ENCODE measurements at regions not wholly inside any gene's neighbourhood (a gene's known extent, or its start where the extent isn't known, plus 50 kb on each side); places are given as distances from the start of the nearest gene placed in this dataset.

DNA sequence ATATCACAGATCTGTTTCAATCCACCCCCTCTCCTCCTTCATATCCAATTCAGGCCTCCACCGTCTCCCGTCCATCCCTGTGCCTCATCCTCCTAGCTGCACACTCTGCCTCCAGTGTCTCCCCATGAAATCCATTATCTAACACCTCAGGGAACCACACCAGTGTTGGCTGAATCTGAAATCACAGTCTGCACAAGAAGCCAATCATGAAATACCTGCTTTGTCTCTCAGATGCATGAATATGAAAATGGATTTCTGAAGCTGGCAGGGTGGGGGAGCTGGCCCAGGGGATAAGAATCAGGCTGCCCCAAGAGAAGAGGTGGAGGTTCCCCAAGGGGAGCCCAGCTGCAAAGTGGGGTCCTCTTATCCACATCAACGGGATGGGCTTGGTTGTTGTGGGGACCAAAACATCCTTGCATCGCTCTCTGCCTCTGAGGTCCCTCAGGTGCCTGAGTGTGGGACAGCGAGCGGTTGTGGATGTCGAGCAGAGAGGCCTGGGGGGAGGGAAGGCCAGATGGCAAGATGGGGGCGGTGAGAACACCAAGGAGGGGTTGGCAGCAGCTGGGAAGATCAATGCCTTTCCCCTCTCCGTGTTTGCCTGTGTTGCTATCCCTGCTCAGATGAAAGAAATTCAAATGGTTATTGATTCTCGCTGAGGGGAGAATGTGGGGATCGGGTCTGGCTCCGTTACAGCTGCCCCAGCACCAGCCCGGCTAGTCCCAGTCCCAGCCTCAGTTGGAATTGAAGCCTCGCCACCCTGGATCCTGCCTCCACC lies 237.3 kb upstream of the POU3F1 start:
- no peak for DNase-seq

DNA sequence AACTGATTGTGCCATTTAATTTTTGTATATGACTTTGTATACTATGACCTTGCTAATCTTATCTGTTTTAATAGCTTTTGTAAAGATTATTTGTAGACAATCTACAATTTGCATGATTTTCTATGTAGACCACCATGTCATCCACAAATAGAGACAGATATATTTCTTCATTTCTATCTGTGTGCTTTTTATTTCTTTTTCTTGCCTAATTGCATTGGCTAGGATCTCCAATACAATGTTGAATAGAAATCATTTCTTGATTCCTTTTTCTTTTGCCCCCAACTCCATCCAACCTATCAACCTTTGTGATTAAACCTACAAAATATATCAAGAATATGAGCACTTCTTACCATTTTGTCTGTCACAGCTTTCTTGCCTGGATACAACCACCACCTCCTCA lies 232.6 kb upstream of the POU3F1 start:
- DNase-seq, result no peak

DNA sequence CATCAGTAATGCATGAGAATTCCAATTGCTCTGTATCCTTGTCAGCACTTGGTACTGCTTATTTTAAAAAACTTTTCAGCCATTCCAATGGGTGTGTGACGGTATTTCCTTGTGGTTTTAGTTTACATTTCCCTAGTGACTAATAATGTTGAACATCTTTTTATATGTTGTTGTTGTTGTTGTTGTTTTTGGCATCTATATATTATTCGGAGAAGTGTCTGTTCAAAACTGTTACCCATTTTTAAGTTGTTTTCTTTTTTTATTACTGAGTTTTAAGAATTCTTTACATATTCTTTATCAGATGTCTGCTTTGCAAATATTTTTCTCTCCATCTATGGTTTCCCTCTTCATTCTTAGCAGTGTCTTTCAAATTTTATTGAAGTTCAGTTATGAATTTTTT lies 231.1 kb upstream of the POU3F1 start:
- no peak for DNase-seq

DNA sequence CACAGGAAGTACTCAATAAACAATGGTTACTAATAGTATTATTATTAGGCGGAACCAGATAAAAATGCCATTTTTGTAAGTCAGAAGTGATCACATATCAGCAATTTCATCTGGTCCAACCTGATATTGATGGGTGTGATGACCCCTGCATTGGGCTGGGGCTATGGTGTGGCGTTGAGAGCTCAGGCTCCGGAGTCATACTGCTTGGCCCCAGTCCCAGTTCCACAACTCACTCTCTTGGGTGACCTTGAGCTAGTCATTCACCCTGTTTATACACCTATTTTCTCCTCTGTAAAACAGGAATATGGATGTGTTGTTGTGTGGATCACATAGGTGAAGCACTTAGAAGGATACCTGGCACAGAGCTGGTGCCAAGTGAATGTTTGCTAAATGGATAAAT lies 229.4 kb upstream of the POU3F1 start:
- DNase-seq, result no peak

DNA sequence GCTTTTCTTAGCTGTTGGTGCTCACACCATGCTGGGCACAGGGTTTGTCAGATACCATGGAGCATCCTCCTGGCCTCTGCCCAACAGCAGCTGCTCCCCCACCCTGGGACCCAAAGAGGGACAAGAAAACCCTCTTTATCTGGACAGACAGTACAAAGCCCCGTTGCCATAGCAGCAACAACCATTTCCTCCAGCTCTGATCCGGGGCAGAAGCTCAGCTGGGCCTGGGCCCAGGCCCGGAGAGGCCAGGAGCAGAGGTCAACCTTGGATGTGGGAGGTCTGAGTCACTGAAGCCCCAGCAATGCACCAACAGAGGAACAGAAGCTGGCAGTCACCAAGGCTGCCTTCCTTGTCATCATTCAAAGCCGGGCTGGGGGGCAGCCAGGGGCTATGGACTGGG lies 228.4 kb upstream of the POU3F1 start:
- no peak for DNase-seq

DNA sequence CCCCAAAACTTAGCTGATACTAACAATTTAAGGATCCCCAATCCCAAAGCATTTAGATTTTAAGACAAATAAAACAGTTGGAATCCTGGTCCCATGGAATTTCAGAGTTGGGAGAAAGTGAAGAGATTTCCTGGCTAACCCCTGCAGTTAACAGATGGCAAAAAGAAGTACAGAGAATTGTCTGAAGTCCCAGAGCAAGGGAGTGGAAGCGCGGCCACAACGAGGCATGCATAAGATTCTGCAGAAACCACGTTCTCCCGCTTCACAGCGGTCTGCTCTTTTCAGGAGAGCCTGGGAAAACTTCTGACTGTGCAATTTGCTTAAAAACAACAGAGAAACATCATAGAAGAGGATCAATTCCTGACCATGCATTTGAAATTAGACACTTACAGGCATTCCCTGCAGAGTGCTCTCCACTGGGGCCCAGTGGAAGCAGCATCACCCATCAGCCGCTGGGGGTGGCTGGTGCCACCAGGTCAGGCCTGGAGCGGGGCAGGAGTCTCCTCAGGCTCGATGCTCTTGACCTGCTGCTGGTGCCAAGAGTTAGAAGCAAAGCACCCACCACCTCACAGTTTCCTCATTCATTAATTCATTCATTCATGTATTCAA lies 226.7 kb upstream of the POU3F1 start:
- no peak for DNase-seq

DNA sequence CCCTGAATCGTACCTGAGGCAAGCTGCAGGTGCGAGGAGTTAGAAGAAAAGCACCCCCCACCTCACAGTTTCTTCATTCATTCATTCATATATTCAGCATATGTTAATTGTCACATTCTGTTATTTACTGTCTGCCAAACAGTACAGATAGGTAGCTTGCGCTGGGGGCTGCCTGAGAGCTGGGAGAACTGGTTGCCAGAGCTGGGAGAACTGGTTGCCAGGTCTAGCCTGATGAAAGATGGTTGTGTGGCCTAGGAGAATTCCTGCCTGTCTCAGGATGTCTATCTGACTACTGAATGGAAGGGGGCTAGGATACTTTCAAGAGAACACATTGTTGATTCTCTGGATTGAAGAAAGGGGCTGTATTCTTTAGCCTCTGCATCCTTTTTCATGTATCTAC lies 225.9 kb upstream of the POU3F1 start:
- no peak for DNase-seq

DNA sequence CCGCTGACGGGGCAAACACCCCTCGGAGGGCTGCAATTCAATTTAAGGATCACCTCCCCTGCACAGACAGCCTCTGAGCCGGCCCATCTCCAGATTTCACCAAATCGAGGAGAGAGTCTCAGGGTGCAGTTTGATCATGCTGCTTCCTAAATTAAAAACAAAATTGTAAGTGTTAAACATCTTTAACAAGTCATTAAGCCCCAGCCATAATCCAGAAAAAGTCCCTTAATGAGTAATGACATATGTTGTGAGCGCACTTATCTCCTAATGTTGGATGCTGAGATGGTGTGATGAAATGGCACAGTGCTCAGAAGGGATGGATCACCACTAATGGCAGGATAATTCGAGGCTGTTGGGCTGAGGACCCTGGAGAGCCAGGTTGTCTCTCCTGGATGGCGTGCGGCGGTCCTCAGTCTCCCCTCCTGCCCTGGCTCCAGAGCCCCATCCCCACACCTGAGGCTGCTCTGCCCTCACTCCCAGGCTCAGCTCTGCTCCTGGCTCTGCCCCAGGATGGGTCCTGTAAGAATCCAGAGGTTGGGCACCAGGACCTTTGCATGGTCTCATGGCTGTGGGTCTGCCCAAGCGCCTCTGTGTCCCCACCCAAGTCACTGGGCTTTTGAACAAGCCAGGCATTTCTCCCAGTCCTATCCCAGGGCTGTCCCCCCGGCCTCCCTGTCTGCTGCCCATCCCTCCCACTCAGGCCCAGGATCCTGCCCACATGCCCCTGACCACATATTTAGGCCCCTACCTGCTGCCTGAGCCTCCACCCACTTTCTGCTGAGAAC lies 224.4 kb upstream of the POU3F1 start:
- DNase-seq, result no peak

DNA sequence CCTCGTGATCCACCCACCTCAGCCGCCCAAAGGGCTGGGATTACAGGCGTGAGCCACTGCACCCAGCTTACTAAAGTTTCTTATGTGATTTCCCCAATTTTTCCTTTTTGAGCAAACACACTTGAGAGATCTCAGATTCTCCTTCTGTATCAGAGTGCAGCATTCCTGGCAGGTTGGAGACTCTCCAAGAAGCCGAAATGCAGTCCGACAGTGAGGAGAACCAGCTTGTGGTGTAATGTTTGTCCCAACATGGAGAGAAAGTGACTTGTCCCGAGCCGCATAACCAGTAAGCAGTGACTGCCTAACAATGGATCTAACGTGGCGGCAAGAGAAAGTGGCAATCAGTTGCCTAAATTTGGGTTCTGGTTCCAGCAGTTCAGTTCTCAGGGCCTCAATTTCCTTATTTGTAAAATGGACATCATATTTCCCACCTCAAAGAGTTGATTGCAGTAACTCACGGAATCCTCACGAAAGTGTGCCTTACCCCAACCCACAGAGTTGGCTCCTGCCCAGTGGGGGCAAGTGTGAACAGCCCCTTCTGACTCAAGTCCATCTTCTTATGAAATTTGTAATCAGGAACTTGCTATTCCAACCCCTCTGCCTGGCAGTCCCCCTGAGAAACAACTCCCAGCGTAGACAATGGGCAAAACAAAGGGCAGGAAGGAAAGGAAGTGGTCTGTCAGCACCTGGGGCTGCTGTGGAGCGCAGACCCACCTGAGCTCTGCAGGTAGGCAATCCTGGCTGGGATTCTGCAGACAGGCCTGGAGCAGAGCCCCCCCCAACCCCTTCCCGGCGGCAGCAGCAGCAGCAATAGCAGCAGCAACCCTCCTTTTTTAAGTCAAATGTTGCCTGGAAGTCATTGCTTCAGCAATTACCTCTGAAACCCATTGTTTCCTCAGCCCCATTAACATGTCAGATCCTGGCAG lies 223.6 kb upstream of the POU3F1 start:
- DNase-seq, result no peak

DNA sequence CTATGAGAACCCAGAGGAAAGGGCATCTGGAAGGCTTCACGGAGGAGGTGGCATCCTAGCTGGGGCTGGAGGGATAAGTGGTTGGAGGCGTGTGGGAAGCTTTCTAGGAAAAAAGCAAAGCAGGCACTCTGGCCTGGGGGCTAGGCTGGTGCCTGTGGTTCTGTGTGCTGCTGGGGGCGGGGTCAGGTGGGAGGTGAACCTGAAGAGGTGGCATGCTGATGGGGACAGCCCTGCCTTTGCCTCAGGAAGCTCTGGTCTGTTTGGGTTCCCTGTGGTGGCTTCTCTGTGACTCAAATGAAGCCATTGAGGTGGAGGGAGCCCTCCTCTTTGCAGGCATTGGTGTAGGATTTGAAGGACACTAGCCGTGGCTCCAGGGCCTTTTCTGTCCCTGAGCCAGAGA lies 221.6 kb upstream of the POU3F1 start:
- DNase-seq, result no peak

DNA sequence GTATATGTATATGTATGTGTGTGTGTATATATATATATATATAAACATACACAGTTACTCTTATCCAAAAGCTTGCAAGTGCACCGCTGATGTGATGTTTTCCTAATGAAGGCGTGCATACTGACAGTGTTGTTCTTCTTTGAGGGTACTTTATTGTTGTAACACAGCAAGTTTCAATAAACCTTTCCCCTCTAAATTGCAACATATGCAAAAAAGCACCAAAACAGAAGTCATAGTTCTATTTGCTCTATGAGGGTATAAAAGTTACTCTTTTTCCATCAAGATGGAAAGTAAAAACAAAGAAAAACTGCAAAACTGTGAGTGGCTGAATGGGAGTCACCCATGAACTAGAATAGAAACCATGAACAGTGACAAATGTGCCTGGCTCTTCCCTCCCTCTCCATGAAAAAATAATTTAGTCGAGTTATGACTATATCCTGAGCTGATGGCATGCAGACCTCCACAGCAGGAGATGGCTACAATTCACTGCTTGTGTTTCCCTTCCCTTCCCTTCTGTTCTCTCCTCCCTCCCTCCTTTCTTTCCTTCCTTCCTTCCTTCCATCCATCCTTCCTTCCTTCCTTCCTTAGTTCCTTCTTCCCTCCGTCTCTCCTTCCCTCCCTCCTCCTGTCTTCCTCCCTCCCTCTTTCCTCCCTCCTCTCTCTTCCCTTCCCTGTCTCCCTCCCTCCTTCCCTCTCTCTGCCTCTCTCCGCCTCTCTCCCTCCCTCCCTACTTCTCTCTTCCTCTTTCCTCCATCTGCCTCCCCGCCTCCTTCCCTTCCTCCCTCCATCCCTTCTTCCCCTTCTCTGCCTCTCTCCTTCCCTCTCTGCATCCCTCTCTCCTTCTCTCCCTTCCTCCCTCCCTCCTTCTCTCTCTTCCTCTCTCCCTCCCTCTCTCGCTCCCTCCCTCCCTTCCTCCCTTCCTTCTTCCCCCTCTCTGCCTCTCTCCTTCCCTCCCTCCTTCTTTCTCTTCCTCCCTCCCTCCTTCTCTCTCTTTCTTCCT lies 220.7 kb upstream of the POU3F1 start:
- DNase-seq, result no peak

DNA sequence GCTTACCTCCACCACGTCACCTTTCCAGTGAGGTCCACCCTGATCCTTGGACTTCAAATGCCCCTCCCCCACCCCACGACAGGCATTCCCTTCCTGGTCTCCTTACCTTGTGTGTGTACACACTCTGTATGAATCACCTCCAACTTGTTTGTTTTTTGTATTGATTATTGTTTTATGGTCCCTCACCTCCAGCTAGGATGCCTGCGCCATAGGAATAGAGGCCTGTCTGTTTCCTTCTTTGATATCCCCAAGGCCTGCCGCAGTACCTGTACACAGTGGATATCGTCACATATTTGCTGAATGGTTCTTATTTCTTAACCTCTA lies 219.6 kb upstream of the POU3F1 start:
- DNase-seq, result no peak

DNA sequence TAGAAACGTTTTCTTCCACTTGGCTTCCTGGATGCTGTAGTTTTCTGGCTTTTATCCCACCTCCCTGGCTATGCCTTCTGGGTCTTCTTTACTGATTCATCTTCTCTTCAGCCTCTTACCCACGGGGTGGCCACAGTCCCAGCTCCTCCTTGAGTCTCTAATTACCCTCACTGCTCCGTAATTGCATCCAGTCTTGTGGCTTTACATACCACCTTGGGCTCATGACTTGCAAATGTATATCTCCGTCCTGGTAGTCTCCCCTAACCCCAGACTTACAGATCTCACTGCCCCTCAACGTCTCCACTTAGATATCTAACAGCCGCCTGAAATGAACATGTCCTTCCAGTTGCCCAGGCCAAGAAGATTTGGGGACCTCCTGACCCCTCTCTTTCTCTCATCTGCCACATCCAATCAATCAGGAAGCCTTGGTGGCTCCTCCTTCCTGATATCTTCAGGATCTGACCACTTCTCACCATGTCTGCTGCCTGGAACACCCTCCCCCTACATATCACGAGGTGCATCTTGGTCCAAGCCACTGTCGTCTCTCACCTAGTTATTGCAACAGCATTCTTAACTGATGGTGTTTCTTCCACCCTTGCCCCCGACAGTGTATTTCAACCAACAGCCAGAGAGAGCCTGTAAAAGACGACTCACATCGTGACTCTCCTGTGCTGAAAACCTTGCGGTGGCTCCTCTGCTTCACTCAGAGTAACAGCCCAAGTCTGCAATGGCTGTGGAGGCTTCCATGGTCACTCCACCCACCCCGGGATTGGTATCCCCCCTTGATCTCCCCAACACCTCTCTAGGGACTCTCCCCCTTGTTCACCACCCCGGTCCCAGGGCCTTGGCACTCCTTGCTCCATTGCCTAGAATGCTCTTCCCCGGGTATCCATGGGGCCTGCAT lies 219.0 kb upstream of the POU3F1 start:
- DNase-seq, result no peak

DNA sequence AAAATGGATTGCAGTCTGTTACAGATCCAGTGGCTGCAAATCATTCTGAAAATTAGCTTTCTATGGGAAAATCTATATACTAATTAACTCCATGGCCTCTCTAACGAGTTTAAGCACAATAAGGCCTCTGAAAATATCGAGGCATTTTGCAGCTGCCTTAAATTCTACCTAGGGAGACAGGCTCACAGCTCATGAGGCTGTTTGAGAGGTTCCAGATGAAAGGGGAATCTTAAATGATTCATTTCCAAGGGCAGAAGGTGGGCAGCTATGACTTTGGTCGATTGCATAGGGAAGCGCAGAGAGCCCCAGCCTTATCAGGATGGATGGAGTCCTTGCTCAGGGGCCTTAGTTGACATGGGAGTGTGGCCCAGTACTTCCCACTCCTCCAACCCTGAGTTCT lies 216.8 kb upstream of the POU3F1 start:
- DNase-seq, result no peak

DNA sequence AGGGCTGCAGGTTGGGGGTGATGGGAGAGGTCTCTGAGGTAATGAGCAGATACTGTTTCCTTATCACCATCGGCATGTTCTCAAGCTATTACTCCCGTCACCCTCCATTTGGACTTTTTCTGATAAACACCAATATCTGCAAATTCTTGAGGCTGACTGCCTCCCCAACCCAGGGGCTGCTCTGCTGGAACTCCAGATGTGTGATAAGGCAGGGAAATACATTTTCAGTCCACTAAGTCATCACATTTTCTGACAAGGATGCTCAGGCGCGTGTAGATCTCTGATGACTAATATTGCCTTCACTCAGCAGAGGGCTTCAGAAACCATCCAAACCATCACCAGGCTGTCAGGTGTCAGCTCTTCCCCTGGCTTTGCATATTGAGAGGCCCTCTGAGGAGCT lies 215.0 kb upstream of the POU3F1 start:
- DNase-seq, result no peak

DNA sequence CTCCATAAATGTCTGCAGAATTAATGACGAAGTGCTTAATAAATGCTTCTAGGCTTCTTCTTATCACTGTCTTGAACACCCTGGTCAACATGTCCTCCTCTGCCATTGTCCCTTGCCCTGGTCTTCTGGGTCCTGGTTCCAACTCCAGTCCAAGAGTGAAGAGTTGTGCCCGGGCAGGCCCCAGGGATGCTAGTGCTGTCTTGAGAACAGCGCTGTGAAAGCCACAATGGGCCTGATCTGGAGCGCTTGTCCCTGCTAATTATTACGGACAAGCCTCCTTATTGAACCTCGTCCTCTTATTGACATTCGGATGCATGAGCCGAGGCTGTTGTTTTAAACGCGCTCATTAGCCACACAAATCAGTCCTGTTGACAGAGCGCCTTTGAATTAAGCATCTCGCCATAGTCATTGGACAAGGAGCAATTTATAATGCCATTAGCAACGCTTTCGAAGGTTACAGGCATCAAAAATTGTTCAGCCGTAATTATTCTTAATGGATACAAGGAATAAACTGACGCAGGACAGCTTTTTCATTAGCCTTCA lies 211.6 kb upstream of the POU3F1 start:
- no peak for DNase-seq

DNA sequence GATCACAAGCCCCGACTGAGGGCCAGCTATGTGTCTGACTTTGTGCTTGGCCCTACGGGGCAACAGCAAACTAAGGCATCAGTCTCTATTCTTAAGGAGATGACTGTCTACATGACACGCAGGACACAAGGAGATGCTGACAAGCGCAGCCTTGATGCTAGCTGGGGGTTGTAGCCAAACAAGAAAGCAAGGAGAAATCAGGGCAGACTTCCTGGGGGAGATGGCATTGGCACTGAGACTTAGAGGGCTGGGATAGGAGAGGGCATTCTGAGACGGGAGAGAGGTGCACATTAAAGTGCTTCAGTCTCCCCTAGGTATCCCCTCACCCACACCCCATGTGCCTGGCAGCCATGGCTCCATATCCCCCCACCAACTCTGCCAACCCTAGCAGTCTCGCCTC lies 210.8 kb upstream of the POU3F1 start:
- DNase-seq, result no peak

DNA sequence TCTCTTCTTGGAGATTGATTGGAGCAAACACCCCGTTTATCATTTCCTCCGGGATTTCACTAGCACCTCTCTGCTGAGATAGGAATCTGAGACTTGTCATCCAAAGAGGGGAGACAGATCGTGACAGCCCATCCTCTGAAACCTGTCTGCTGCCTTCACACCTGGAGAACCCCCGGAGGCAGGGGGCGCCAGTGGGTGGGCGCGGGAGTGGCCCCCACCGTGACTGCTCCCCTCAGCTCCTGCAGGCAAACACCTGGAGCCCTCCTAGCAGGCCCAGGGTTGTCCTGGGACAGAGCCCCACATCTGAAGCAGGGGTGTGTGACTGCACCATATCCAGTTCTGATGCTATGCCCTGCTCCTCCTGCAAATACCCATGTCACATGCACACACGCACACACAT lies 209.5 kb upstream of the POU3F1 start:
- no peak for DNase-seq

DNA sequence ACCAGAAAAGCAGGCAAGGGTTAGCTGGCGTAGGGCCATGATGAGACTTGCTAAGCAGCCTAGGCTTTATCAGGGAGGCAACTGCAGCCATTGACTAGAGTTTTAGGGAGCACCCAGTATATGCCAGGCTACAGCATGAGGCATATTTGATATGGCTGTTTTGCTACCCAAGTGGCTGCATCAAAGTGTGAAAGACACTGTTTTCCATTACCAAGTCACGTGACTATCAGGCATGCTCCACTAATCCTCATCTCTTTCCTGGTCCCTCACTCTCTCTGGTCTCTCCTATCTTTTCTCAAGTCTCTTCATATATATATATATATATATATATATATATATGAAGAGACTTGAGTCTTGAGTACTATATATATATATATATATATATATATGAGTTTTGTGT lies 206.7 kb upstream of the POU3F1 start:
- DNase-seq, result no peak

DNA sequence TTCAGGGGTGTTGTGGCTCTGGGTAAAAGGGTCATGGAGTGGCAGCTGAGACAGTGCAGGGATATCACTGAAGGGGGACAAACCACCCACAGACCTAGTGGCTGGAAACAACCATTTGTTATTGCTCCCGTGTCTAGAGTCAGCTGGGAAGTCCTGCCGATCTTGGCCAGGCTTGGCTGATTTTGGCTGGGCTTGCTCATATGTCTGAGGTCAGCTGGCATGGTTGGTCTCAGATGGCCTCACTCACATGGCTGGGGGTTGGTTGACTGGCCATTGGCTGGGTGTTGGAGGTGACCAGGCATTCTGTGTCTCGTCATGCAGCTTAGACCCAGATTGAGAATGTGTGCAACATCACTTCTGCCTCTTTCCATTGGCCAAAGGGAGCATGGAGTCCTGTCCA lies 203.8 kb upstream of the POU3F1 start:
- no peak for DNase-seq

All from suppressor macrophage (primary cell).